ENCODE measurements at regions not wholly inside any gene's neighbourhood (a gene's known extent, or its start where the extent isn't known, plus 50 kb on each side); places are given as distances from the start of the nearest gene placed in this dataset.

DNA sequence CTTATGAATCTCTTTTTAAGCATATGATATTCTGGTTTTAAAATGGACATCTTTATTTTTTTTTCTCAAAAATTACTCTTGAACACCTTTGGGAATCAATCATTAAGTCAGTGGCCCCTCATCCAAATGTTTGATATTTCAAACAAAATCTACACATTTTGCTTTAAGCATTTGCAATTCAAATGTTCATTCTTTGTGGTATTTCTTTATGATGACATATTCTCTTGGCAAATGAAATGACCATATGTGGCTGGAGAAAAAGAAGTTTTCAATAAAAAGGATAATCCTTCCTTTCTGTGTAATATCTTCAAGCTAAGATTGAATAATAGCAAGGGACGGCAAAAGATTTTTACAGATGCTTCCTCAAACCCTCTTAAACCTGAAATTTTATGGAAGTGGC lies 420.8 kb downstream of the MTRR start:
- H2AFZ ChIP-seq (ENCODE audit: low read depth), result no peak overlapping the region
- TF ChIP-seq, protein P1, sequence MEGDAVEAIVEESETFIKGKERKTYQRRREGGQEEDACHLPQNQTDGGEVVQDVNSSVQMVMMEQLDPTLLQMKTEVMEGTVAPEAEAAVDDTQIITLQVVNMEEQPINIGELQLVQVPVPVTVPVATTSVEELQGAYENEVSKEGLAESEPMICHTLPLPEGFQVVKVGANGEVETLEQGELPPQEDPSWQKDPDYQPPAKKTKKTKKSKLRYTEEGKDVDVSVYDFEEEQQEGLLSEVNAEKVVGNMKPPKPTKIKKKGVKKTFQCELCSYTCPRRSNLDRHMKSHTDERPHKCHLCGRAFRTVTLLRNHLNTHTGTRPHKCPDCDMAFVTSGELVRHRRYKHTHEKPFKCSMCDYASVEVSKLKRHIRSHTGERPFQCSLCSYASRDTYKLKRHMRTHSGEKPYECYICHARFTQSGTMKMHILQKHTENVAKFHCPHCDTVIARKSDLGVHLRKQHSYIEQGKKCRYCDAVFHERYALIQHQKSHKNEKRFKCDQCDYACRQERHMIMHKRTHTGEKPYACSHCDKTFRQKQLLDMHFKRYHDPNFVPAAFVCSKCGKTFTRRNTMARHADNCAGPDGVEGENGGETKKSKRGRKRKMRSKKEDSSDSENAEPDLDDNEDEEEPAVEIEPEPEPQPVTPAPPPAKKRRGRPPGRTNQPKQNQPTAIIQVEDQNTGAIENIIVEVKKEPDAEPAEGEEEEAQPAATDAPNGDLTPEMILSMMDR (conservative IDR thresholded peaks at IDR 0.05; ENCODE audit: low read depth, low read length), result no peak
- H3K27me3 ChIP-seq (ENCODE audit: insufficient read depth, low read depth), result no peaks in the 10 kb centered on the region
- no peaks in the 10 kb centered on the region for H4K20me1 ChIP-seq (ENCODE audit: insufficient read depth)
- no peak overlapping the region for H3K4me3 ChIP-seq (IDR thresholded peaks at IDR 0.05; ENCODE audit: insufficient read depth, low read depth, low read length)
- no peaks in the 10 kb centered on the region for H3K36me3 ChIP-seq (ENCODE audit: insufficient read depth)
- H3K79me2 ChIP-seq (ENCODE audit: insufficient read depth, low read depth), result no peaks in the 10 kb centered on the region
- no peak overlapping the region for H3K27ac ChIP-seq
- H3K4me1 ChIP-seq (ENCODE audit: low read depth, poor library complexity, severe bottlenecking), result no peaks in the 10 kb centered on the region
- no peak overlapping the region for H3K9ac ChIP-seq
- no peak overlapping the region for H3K4me2 ChIP-seq

DNA sequence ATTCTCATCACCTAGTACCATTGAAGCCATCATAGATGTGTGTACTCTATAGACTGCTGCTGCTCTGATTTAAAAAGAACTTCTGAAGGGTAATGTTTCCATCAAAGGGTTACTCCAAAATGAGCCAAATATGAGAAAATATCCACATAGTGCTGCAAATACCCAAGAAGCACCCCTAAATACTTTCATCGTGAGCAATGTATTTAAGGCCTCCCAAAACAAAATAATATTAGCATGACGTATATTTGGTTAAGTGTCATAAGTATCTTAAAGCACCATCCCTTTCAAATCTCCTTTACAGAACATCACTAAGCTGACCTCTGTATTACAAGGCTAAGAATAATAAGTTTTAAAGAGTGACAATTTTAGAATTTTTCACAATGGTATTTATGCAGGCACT lies 421.8 kb downstream of the MTRR start:
- Histone ChIP-seq H3K79me2 (ENCODE audit: insufficient read depth, low read depth) (no peaks in the 10 kb centered on the region), H3K4me3 (IDR thresholded peaks at IDR 0.05; ENCODE audit: insufficient read depth, low read depth, low read length) (no peak overlapping the region), H3K27ac (no peak overlapping the region), H3K9ac (no peak overlapping the region), H3K4me1 (ENCODE audit: low read depth, poor library complexity, severe bottlenecking) (no peaks in the 10 kb centered on the region), H2AFZ (ENCODE audit: low read depth) (no peak overlapping the region), H3K27me3 (ENCODE audit: insufficient read depth, low read depth) (no peaks in the 10 kb centered on the region), H4K20me1 (ENCODE audit: insufficient read depth) (no peaks in the 10 kb centered on the region), H3K4me2 (no peak overlapping the region), H3K36me3 (ENCODE audit: insufficient read depth) (no peaks in the 10 kb centered on the region)
- TF ChIP-seq, protein P1 (conservative IDR thresholded peaks at IDR 0.05; ENCODE audit: low read depth, low read length), result no peak

DNA sequence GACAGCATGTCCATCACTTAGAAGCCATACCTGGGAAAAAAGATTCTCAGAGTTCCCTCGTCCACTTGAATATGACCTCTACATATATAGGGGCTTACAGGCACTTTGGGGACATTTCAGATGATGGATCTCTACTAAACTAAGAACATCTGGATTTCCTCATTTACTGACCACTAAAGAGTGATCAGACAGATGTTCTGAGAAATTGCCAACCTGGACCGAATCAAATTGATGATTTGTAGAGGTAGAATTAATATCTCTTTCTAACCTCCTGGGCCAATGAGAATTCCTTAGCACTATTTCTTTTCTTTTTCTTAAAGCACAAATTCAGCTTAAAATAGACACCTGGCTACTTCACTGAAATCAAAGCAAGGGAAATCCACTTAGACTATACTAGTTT lies 422.7 kb downstream of the MTRR start:
- no peaks in the 10 kb centered on the region for H4K20me1 ChIP-seq (ENCODE audit: insufficient read depth)
- no peak overlapping the region for H3K9ac ChIP-seq
- H3K4me2 ChIP-seq, result no peak overlapping the region
- no peaks in the 10 kb centered on the region for H3K27me3 ChIP-seq (ENCODE audit: insufficient read depth, low read depth)
- no peaks in the 10 kb centered on the region for H3K79me2 ChIP-seq (ENCODE audit: insufficient read depth, low read depth)
- no peaks in the 10 kb centered on the region for H3K4me1 ChIP-seq (ENCODE audit: low read depth, poor library complexity, severe bottlenecking)
- H2AFZ ChIP-seq (ENCODE audit: low read depth), result no peak overlapping the region
- TF ChIP-seq, protein P1 (conservative IDR thresholded peaks at IDR 0.05; ENCODE audit: low read depth, low read length), result no peak
- H3K4me3 ChIP-seq (IDR thresholded peaks at IDR 0.05; ENCODE audit: insufficient read depth, low read depth, low read length), result no peak overlapping the region
- H3K36me3 ChIP-seq (ENCODE audit: insufficient read depth), result no peaks in the 10 kb centered on the region
- no peak overlapping the region for H3K27ac ChIP-seq

- Histone ChIP-seq H3K4me2 (no peak overlapping the region), H3K4me1 (ENCODE audit: low read depth, poor library complexity, severe bottlenecking) (no peaks in the 10 kb centered on the region), H3K4me3 (IDR thresholded peaks at IDR 0.05; ENCODE audit: insufficient read depth, low read depth, low read length) (no peak overlapping the region), H3K9ac (no peak overlapping the region), H3K27me3 (ENCODE audit: insufficient read depth, low read depth) (no peaks in the 10 kb centered on the region), H3K36me3 (ENCODE audit: insufficient read depth) (no peaks in the 10 kb centered on the region), H3K27ac (no peak overlapping the region), H3K79me2 (ENCODE audit: insufficient read depth, low read depth) (no peaks in the 10 kb centered on the region), H4K20me1 (ENCODE audit: insufficient read depth) (no peaks in the 10 kb centered on the region), H2AFZ (ENCODE audit: low read depth) (no peak overlapping the region)
- TF ChIP-seq, protein P1 (conservative IDR thresholded peaks at IDR 0.05; ENCODE audit: low read depth, low read length), result no peak
Measured at GRCh38 chr5:8295141-8295540, 426.2 kb downstream of the MTRR start.

GRCh38 chr5:8299716-8300115 lies 430.8 kb downstream of the MTRR start:
- no peaks in the 10 kb centered on the region for H4K20me1 ChIP-seq (ENCODE audit: insufficient read depth)
- H3K4me2 ChIP-seq, result no peak overlapping the region
- TF ChIP-seq, protein P1 (conservative IDR thresholded peaks at IDR 0.05; ENCODE audit: low read depth, low read length), result no peak

More at GRCh38 chr5:8299716-8300115, 430.8 kb downstream of the MTRR start:
- Histone ChIP-seq H2AFZ (ENCODE audit: low read depth) (no peak overlapping the region), H3K4me3 (IDR thresholded peaks at IDR 0.05; ENCODE audit: insufficient read depth, low read depth, low read length) (no peak overlapping the region), H3K79me2 (ENCODE audit: insufficient read depth, low read depth) (no peaks in the 10 kb centered on the region), H3K27ac (no peak overlapping the region), H3K27me3 (ENCODE audit: insufficient read depth, low read depth) (no peaks in the 10 kb centered on the region), H3K4me1 (ENCODE audit: low read depth, poor library complexity, severe bottlenecking) (no peaks in the 10 kb centered on the region), H3K36me3 (ENCODE audit: insufficient read depth) (no peaks in the 10 kb centered on the region), H3K9ac (no peak overlapping the region)

Measured in KMS-11 (cell line).